NCI-H748 (cell line): ENCODE measurements at regions not wholly inside any gene's neighbourhood (a gene's known extent, or its start where the extent isn't known, plus 50 kb on each side); places are given as distances from the start of the nearest gene placed in this dataset.
"Not testable (repeated sequence)": the region's sequence is repeated elsewhere in the genome, so short reads cannot be mapped to it uniquely, and the experiment has no call there.

Experiments used
- DNase-seq: peaks from one replicate; lab custom pipeline; 2025; ENCODE audit not compliant: unreplicated experiment; lab: John Stamatoyannopoulos, UW

DNA sequence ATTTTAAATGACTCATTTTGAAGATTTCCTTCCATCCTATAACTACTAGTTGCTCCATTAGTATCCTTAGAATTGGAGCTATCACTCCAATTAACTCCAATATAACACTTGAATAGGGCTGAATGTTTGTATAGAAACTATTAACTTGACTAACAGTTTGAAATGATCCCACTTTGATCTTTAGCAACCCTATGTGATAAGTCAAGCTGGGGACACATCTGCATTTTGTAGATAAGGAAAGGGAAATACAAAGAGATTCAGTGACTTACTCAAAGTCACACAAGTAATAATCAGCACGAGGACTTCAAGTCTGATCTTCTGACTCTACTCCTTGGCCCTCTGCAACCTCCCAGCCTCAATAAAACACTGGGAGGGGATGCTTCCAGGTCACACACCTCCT is 101.1 kb downstream of the TMEM215 start:
- DNase-seq = no peak

GRCh38 chr9:32886021-32886420 is 102.7 kb downstream of the TMEM215 start:
- DNase-seq = no peak

- DNase-seq = not testable (repeated sequence)
Measured at GRCh38 chr9:32894485-32894884, 106.9 kb downstream of the APTX start.

- no peak for DNase-seq
Measured at GRCh38 chr9:32899181-32899580, 102.2 kb downstream of the APTX start.

DNA sequence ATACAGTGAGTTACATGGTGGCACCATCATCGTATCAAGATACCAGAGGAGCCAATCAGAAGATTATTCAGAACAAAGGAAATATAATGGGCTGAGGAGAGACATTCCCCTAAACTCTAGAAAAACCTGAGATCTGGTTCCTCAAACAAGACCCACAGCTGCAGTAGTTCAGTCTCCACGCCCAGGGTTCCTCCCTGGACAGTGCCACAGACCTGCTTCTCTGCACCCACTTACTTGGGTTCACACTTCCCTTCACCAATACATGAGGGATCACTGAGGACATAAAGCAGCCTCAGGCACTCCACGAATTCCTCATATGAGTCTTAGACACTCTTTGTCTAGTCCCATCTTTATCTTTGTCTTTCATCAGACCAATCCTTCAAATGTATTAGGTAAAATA is 101.7 kb downstream of the APTX start:
- DNase-seq = no peak

GRCh38 chr9:32906213-32906612 is 95.2 kb downstream of the APTX start:
- no peak for DNase-seq

DNA sequence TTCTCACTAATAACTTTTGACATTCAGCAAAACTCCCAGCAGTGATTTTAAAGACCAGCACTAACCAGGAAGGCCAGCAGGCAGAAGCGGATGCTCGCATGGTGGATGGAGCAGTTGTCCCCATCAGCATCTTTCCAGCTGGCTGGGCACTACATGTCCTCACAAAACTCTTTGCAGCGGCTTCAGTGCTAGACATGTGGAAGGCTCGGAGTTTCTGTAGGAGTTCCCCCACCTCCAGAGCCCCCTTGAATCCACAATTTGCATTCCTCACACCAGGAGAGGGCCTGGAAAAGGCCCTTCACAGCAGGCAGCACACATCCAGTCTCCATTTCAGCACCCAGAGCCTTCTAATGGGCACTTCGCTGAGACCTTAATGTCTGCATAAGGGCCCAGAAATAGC is 85.6 kb downstream of the APTX start:
- no peak for DNase-seq

DNA sequence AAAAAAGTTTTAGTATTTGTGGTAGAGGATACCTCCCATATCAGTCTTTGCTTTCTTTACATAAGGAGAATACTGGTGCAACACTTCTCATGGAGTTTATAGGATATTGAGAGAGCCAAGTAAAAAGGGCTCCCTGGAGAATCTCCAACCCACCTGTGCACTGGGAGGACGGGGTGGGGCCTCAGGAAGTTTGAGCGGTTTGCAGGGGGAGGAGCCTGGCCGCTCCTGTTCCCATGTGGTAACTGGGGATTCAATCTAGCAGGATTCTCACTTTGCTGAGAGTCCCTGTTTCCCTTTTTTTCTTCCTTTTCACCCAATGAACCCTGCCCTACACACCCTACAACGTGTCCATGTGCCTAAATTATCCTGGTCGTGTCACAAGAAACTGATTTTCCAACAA is 82.8 kb downstream of the APTX start:
- no peak for DNase-seq
